ENCODE measurements at regions not wholly inside any gene's neighbourhood (a gene's known extent, or its start where the extent isn't known, plus 50 kb on each side); places are given as distances from the start of the nearest gene placed in this dataset.

DNA sequence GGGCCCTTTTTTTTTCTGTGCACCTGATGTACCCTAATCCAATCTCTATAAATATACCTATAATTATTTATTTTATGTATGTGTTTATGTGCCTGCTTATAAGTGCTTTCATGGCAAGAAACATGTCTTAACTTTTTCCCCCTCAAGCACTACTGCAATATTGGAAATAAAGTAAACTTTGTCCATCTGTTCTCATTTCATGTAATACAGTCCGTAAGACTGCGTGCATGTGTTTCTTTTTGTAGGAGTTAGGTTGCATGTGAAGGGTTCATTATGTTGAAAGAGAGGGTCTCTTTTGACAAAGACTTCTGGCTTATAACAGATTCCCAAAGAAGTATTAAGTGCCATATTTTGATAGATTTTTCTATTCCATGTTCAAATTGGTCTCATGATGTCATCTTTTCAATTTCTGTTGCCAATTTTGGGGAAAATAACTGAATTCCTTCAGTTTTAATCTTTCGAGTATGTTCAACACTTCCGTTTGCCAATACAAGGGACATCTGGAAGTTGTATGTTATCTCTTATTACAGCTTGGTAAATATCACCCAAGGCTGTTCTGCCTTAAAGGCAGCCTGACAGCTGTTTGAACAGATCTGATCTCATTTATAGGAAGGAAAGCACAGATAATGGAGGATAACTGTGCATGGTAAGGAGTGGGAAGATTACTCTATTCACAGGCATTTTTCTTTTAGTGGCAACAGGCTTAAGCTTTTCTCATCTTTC is 273.1 kb upstream of the SGO1 start:
- Histone ChIP-seq H2AFZ (ENCODE audit: low read length) (no peak overlapping the region), H4K5ac (ENCODE audit: insufficient read length, low read depth, low read length) (no peak overlapping the region), H4K91ac (ENCODE audit: insufficient read length, low read depth, low read length) (no peak overlapping the region), H2BK15ac (ENCODE audit: low read depth, low read length) (no peak overlapping the region), H4K8ac (replicated peaks; ENCODE audit: insufficient read length, low read depth, low read length) (no peak overlapping the region), H3K23me2 (ENCODE audit: insufficient read length, low read depth, low read length, poor library complexity, severe bottlenecking) (no peaks in the 10 kb centered on the region), H2AK5ac (ENCODE audit: insufficient read length, low read length) (no peak overlapping the region), H3K4me1 (ENCODE audit: insufficient read depth, low read length) (peaks cover 2% of the 10 kb centered on the region; the same call in 1 of the 2 replicates), H3K27ac (ENCODE audit: insufficient read length, low read depth, low read length) (no peak overlapping the region), H2BK12ac (ENCODE audit: insufficient read length, low read depth, low read length) (no peak overlapping the region), H2BK120ac (ENCODE audit: low read depth, low read length, poor library complexity, severe bottlenecking) (no peak overlapping the region), H2BK5ac (ENCODE audit: insufficient read length, low read length) (no peak overlapping the region), H4K20me1 (ENCODE audit: control insufficient read depth, insufficient read depth, insufficient read length) (no peaks in the 10 kb centered on the region), H2BK20ac (ENCODE audit: low read depth, low read length, poor library complexity, severe bottlenecking) (no peak overlapping the region), H3K18ac (ENCODE audit: insufficient read length, low read depth, low read length) (no peak overlapping the region), H3T11ph (ENCODE audit: low read length) (no peak overlapping the region), H3K9ac (ENCODE audit: extremely low read depth, insufficient read length, low read length) (no peak overlapping the region), H3K79me2 (ENCODE audit: insufficient read depth, low read length) (no peaks in the 10 kb centered on the region), H3K4ac (ENCODE audit: low read depth, low read length) (no peak overlapping the region), H3K27me3 (ENCODE audit: insufficient read depth, low read length) (no peaks in the 10 kb centered on the region), H3K56ac (ENCODE audit: insufficient read length, low read depth, low read length) (no peak overlapping the region), H3K9me3 (ENCODE audit: control insufficient read depth, low read depth, low read length) (peaks cover 16% of the 10 kb centered on the region), H3K79me1 (ENCODE audit: insufficient read depth, low read depth, low read length, poor library complexity, severe bottlenecking) (no peaks in the 10 kb centered on the region), H3K14ac (ENCODE audit: insufficient read depth, low read length) (no peak overlapping the region), H3K23ac (ENCODE audit: insufficient read length, low read depth, low read length) (no peak overlapping the region), H3K4me2 (ENCODE audit: insufficient read depth, insufficient read length, low read length) (no peak overlapping the region)
- Mint-ChIP-seq H3K4me1 (peaks cover 5 to 9% of the 10 kb centered on the region in 2 experiments), H3K36me3 (ENCODE audit: insufficient read depth in 1 of 3, low read depth in 3 of 3) (peaks cover 8 to 32% (median 16%) of the 10 kb centered on the region in 3 experiments; a peak in 6 of 7 replicates), H3K27me3 (ENCODE audit: low read depth) (no peaks in the 10 kb centered on the region; the same call in 1 of the 2 replicates), H3K9me3 (peaks cover 22 to 40% of the 10 kb centered on the region in 2 experiments), H3K4me3 (no peak overlapping the region), H3K27ac (no peak overlapping the region)
- TF ChIP-seq, protein P1, sequence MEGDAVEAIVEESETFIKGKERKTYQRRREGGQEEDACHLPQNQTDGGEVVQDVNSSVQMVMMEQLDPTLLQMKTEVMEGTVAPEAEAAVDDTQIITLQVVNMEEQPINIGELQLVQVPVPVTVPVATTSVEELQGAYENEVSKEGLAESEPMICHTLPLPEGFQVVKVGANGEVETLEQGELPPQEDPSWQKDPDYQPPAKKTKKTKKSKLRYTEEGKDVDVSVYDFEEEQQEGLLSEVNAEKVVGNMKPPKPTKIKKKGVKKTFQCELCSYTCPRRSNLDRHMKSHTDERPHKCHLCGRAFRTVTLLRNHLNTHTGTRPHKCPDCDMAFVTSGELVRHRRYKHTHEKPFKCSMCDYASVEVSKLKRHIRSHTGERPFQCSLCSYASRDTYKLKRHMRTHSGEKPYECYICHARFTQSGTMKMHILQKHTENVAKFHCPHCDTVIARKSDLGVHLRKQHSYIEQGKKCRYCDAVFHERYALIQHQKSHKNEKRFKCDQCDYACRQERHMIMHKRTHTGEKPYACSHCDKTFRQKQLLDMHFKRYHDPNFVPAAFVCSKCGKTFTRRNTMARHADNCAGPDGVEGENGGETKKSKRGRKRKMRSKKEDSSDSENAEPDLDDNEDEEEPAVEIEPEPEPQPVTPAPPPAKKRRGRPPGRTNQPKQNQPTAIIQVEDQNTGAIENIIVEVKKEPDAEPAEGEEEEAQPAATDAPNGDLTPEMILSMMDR (conservative IDR thresholded peaks at IDR 0.05) = no peak
- DNase-seq = no peak
- no CpG with 5 or more reads among the region's 4 CpGs for WGBS (ENCODE audit: extremely low coverage, insufficient read length, low lambda C conversion rate)

Measured in H9 (cell line).